DMS114 treated with DMSO at 0.1 percent for 48 hours (cell line): ENCODE measurements at regions not wholly inside any gene's neighbourhood (a gene's known extent, or its start where the extent isn't known, plus 50 kb on each side); places are given as distances from the start of the nearest gene placed in this dataset.
"Not testable (repeated sequence)": the region's sequence is repeated elsewhere in the genome, so short reads cannot be mapped to it uniquely, and the experiment has no call there.

Experiments
- DNase-seq: peaks from one replicate; lab custom pipeline; 2025; ENCODE audit not compliant: unreplicated experiment; lab: John Stamatoyannopoulos, UW

- DNase-seq: no peak
These were observed 238.1 kb upstream of the SGO1 start for GRCh38 chr3:20424086-20424485.

- DNase-seq: no peak
These were observed 236.4 kb upstream of the SGO1 start for GRCh38 chr3:20422391-20422790.

- DNase-seq: no peak
These were observed 231.5 kb upstream of the SGO1 start for GRCh38 chr3:20417388-20418108.

GRCh38 chr3:20406611-20407011 lies 220.6 kb upstream of the SGO1 start:
- DNase-seq: no peak

- DNase-seq: no peak
These were observed 219.7 kb upstream of the SGO1 start for GRCh38 chr3:20405744-20406143.

- DNase-seq: no peak
These were observed 219.2 kb upstream of the SGO1 start for GRCh38 chr3:20405231-20405630.

- no peak for DNase-seq
These were observed 218.7 kb upstream of the SGO1 start for GRCh38 chr3:20404741-20405100.

- DNase-seq: no peak
These were observed 218.2 kb upstream of the SGO1 start for GRCh38 chr3:20403986-20404740.

- DNase-seq: no peak
These were observed 215.2 kb upstream of the SGO1 start for GRCh38 chr3:20401253-20401652.

- DNase-seq: no peak
These were observed 214.7 kb upstream of the SGO1 start for GRCh38 chr3:20400686-20401085.

- DNase-seq: no peak
These were observed 214.3 kb upstream of the SGO1 start for GRCh38 chr3:20400281-20400680.

- no peak for DNase-seq
These were observed 210.3 kb upstream of the SGO1 start for GRCh38 chr3:20396335-20396734.

GRCh38 chr3:20395692-20396091 lies 209.7 kb upstream of the SGO1 start:
- DNase-seq: no peak

GRCh38 chr3:20394243-20394642 lies 208.2 kb upstream of the SGO1 start:
- no peak for DNase-seq

GRCh38 chr3:20391644-20392043 lies 205.6 kb upstream of the SGO1 start:
- DNase-seq: no peak

- DNase-seq: no peak
These were observed 203.0 kb upstream of the SGO1 start for GRCh38 chr3:20388971-20389370.

GRCh38 chr3:20380295-20380694 lies 194.3 kb upstream of the SGO1 start:
- DNase-seq: no peak

GRCh38 chr3:20378315-20378714 lies 192.3 kb upstream of the SGO1 start:
- no peak for DNase-seq

GRCh38 chr3:20376665-20377217 lies 190.7 kb upstream of the SGO1 start:
- DNase-seq: no peak

- DNase-seq: no peak
These were observed 189.3 kb upstream of the SGO1 start for GRCh38 chr3:20375302-20375701.

- DNase-seq: not testable (repeated sequence)
These were observed 184.5 kb upstream of the SGO1 start for GRCh38 chr3:20370273-20371063.

GRCh38 chr3:20361000-20361399 lies 175.0 kb upstream of the SGO1 start:
- no peak for DNase-seq
